ENCODE measurements at regions not wholly inside any gene's neighbourhood (a gene's known extent, or its start where the extent isn't known, plus 50 kb on each side); places are given as distances from the start of the nearest gene placed in this dataset.

DNA sequence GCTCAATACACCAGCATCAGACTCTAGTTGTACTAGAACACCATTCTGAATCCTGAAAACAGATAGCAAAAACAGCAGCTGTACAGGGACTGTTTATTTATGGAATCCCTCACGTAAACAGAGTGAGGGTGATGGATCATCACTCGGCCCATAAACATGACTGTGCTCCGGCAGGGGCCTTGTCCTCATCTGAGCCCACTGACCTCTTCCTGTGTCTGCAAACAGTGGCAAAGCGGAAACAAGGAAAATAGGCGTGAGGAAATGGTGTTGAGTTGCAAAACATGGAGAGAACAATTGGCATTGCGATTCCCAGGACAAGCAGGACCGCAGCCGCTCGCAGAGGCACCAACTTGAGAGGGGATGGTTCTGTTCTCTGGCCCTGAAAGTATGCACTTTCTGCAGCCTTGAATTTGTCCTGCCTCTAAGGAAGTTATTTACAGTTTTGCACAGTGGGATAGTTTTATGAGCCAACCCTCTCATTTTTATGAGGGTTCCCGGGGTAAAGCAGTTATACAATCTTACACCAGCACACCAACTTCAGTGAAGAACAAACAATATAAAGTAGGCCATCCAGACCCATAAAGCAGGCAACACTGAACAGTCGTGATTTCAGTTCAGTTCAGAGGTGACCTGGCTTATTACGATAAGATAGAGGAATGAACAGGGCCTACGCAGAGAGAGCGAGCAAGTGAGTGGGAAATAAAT is 248.0 kb upstream of the FZD8 start:
- TF ChIP-seq CTCF (IDR thresholded peaks at IDR 0.05) (no peak), POLR2A (IDR thresholded peaks at IDR 0.05) (no peak)
